ENCODE measurements at regions not wholly inside any gene's neighbourhood (a gene's known extent, or its start where the extent isn't known, plus 50 kb on each side); places are given as distances from the start of the nearest gene placed in this dataset.

DNA sequence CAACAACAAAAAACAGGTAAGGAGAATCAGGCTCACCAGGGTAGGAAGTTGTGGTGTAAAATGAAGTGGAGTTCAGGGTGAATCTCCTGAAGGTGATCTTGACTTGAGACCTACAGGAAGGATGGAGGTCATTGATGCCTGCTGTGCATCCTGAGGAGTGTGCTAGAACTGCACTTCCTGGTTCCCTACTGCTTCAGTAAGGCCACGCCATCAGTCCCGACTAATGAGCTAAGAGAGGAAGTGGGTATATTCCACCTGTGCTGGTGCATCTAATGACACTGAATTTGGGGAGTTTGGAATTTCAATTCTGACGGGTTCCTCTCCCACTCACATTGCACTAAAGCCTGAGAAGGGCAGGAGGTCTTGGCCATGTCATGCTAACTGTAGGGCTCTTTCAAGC is 349.3 kb upstream of the SLC14A2 start:
- DNase-seq (ENCODE audit: low read depth in 2 of 2): no peak

- DNase-seq (ENCODE audit: low read depth in 2 of 2): no peak
Observed at GRCh38 chr18:45267622-45268021, 347.7 kb upstream of the SLC14A2 start.

DNA sequence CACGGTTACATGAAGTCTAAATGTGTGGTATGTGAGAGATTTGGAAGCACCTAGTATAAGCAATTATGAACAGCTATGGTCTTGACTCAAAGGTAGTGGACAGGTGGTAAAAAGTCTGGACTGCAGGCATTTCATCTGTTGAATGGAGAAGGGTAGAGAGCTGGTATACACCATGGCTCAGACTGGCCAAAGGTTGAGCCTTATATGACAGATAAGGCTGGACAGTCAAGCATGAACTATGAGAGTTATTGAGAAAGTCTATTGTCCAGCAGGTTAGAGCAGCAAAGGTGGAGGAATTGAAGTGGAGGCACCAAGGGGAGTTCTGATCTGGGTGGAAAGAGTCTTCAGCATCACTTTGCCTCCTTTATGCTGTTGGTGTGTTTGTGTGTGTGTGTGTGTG is 346.7 kb upstream of the SLC14A2 start:
- DNase-seq (ENCODE audit: low read depth in 2 of 2): no peak

DNA sequence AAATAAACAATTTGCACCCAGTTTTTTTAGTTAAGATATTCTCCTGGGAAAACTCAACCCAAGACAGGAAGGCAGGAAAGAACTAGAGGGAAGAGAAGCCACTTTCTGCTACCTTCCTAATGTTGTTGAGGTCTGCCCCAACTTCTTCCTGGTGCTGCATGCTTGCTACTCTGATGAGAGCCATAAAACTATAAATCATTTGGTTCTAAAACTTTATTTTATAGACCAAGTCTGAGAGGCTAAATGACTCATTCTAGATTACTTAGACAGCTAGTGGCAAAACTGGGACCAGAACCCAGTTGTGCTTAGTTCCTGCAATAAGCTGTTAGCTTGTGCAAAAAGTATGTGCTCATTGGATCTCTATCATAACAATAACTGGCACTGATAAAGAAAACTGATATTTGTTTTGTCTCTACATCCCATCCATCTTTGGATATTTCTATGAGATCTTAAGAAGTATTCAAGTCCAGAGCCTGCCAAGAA is 344.9 kb upstream of the SLC14A2 start:
- DNase-seq (ENCODE audit: low read depth in 2 of 2): no peak

DNA sequence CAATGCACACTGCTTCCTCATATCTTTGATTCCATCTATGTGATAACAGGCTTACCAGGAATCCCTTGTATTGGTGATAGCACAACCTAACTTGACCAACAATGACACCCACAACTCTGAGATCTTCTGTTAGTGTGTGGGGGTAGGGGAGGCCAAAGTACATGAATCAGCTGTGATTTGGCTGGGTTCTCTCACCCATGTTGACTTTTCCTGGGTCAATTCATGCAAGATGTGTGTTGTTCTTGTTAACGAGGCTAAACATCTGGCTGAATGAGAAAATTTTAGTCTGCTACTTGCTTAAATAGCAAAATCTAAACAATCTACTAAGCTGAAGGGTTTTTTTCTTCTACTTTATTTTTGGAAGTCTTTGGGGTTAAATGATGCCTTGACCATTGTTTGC is 341.2 kb upstream of the SLC14A2 start:
- DNase-seq (ENCODE audit: low read depth in 2 of 2): no peak

DNA sequence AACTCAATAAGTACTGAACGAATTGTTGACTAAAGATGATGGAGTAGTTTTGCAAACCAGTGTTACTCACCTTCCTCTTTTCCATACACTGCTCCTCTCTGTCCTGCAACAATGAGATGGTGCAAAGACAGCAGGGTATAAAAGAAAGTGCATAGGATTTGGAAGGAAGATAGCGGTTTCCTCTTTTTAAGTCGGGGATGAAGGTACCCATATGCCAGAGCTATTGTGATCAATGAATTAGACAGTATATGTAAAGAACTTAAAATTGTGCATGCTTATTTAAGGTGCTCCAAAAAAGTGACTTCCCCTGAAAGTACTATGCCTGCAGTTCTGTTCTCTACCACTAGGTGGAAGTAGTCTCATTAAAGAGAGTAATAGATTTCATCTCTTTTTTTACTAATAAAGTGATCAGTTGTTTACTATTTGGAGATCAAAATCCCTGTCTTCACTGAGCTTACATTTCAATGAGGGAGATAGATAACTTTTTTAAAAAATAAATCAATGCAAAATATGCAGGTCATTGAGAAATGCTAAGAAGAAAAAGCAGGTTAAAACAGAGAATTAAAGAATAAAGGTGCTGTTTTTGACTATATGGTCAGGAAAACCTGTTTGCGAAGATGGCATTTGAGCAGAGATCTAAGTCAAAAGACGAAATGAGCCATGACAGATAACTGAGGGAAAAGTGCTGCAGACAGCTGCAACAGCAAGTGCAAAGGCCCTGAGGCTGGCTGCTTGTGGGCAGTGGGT is 339.7 kb upstream of the SLC14A2 start:
- DNase-seq (ENCODE audit: low read depth in 2 of 2): no peak

- DNase-seq (ENCODE audit: low read depth in 2 of 2): no peak
Observed at GRCh38 chr18:45276878-45277277, 338.4 kb upstream of the SLC14A2 start.

- DNase-seq (ENCODE audit: low read depth in 2 of 2): no peak
Observed at GRCh38 chr18:45277908-45278307, 337.4 kb upstream of the SLC14A2 start.

DNA sequence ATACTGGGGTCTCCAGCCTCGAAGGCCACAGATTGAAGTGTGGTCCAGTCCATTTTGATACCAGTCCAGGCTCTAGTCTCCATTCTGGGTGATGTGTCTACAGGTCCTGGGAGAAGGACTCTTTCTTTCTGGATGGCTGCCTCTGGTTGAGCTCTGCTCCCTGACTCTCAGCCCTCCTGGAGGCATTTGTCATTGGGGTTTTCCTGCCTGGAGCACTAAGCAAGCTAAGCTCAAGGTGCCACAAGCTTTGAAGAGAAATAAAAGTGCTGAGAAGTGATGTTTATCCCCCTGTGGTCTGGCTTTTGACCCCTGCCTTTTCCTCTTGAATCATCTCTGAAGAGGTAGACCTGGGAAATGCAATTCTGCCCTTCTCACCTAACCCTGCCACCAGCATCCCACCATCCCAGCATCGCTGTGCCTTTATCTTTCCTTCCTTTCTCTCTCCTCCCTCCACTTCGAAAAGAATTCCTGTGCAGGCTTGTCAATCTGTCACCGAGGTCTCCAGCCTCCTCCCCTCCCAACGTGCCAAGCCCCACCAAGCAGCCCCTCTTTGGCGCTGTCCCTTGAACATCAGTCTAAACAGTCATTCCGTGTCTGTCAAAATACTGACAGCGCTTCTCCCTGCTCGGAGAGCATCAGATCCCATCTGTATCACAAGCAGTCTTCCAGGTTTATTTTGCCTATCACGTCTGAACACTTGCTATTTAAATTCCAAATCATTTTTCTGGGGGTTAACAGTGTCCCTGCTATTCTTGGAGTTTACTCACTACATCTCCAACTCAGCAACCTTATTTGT is 334.6 kb upstream of the SLC14A2 start:
- DNase-seq (ENCODE audit: low read depth in 2 of 2): no peak

DNA sequence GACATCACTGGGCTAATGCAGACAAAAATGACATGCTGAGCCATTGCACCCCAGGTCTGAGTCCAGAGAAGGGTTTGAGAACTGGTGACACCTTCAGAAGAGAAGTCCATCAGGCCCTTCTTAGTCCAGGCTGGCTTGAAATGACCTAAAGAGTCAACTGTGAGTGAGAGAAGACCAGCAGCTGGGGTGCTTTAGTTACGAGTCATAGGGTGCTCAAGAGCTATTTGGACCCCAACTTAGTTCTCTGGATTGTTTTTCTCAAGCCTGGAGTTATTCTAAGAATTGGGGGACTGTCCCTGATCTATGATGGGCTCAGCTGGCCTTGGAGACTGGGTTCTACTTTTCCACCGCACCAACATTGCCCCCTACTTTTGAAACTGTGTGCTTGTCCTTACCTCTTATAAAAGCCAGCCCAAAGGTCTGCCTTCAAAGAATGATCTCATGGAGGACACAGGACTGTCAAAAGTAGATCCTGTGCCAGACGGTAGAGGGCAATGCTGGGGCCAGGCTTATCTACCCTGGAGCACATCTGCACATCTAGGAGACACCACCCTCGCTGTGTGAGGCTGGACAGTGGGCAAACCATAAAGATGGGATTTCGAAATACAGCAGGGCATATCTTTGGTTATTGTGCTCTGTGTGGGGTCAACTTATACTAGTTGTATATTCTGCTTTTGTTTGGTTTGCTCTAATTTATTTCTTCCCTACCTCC is 333.0 kb upstream of the SLC14A2 start:
- no peak for DNase-seq (ENCODE audit: low read depth in 2 of 2)

DNA sequence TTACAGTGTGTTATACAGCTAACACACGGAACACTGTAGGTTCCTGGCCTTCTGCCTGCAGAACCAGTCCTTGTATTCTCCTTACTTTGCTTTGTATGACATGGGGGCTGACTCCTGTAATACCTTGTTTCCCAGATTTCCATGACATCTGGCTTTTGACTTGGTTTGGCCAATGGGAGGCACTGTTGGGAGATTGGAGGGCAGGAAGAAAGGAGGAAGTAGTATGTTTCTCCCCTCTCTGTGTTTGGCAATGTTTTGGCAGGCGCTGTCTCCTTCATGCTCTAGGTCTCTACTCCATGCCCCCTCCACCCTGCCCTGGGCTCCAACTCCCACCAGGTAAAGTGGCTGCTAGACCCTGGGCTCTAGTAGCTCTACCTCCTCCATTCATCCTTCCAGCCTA is 331.1 kb upstream of the SLC14A2 start:
- DNase-seq (ENCODE audit: low read depth in 2 of 2): no peak

GRCh38 chr18:45284851-45285250 is 330.4 kb upstream of the SLC14A2 start:
- no peak for DNase-seq (ENCODE audit: low read depth in 2 of 2)

DNA sequence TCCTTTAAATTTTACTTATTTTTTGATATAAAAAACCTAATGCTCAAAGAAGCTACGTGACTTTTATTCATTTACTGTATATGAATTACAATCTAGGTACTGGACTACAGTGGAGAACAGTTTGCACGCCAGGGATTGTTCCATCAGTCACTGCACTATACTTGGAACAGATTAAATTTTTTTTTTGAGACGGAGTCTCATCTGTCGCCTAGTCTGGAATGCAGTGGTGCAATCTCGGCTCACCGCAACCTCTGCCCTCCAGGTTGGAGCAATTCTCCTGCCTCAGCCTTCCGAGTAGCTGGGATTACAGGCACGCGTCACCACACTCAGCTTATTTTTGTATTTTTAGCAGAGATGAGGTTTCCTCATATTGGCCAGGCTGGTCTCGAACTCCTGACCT is 330.0 kb upstream of the SLC14A2 start:
- DNase-seq (ENCODE audit: low read depth in 2 of 2): no peak

DNA sequence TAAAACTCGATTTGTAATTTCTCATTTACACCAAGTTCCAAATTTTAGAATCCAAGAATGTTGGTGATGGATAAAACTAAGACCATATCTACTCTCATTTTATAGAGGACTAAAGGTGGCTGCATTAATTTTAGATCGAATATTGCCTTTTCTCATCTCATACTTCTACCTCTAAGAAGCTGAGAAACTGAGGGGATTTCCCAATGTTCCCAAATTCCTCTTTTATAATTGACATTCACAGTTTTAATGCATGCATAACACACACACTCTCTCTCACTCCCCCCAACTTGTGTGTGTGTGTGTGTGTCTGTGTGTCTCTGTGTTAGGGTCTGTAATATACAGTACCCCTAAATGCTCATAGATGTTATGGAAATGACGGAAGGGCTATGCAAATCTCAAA is 328.8 kb upstream of the SLC14A2 start:
- no peak for DNase-seq (ENCODE audit: low read depth in 2 of 2)

- no peak for DNase-seq (ENCODE audit: low read depth in 2 of 2)
Observed at GRCh38 chr18:45287531-45287930, 327.7 kb upstream of the SLC14A2 start.

- no peak for DNase-seq (ENCODE audit: low read depth in 2 of 2)
Observed at GRCh38 chr18:45290364-45290763, 324.9 kb upstream of the SLC14A2 start.

GRCh38 chr18:45291621-45292615 is 323.4 kb upstream of the SLC14A2 start:
- no peak for DNase-seq (ENCODE audit: low read depth in 2 of 2)

DNA sequence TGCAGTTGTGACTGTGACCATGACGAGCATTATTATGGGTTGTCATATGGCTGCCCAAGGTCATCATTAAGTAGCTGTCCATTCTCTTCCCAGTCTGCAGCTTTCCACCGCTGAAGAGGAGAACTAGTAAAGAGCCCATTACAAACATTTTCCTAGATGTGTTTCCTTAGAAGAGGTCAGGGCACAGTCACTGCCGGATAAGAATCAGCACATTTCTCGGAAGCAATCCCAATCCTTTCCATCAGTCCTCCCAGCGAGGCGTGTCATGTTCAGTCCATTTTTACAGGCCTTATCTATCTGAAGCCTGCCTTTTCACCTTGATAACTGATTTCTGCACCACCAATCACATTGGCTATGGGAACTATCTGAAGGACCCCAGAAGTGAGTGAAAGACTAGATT is 319.9 kb upstream of the SLC14A2 start:
- no peak for DNase-seq (ENCODE audit: low read depth in 2 of 2)

DNA sequence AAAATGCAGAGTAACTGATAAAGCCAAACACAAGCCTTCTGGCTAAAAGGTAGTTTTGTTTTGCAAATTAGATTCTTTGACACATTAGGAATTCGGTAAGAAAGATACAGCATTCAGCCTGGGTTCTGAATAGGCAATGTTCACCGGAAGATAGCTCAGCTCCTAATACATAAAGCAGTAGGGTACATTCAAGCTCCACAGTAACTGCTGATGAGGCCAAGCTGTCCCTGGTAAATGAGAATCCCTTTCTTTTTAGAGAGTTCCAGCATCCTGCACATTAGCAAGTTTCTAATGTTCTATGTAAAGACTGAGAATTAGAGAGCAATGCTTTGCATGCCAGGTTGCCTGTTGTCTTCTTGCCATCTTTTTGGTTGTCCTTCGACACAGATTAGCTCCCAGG is 316.3 kb upstream of the SLC14A2 start:
- DNase-seq (ENCODE audit: low read depth in 2 of 2): no peak

- DNase-seq (ENCODE audit: low read depth in 2 of 2): no peak
Observed at GRCh38 chr18:45303026-45303425, 312.2 kb upstream of the SLC14A2 start.

DNA sequence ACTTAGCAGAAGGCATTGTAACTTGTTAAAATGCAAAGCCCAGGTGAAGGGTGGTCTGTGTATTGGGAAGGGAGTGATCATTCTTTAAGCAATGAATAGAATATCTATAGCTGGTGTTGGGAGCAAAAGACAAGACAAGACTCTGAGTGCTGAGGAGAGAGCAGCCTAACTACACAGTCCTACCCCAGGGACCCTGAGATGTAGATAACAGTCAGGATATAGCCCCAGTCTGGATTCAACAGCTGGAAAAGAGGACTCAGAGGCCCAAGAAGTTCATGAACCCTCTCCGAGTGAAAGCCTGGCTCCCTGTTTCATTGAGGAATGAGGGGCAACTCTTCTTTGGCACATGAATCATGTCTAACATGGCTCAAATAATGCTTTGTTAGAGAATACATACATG is 310.7 kb upstream of the SLC14A2 start:
- no peak for DNase-seq (ENCODE audit: low read depth in 2 of 2)

Measured in stimulated activated CD4-positive, alpha-beta T cell treated with anti-CD3 and anti-CD28 coated beads, Interleukin-1b, Interleukin-23, amount 100 ng/mL, for 1 hour (primary cell).